Heart left ventricle (tissue), 16 donors: ENCODE measurements at regions not wholly inside any gene's neighbourhood (a gene's known extent, or its start where the extent isn't known, plus 50 kb on each side); places are given as distances from the start of the nearest gene placed in this dataset.
A peak's percentile ranks its signal among the peaks of the same experiment; 100 is the strongest.

ENCODE experiments used
- ATAC-seq, 4 donors: fragments of 200-7000 bp; cut with Tn5 transposase; one replicate each; pipeline ENCODE4 v1.9.1; 2020 to 2022; ENCODE audit warnings: moderate library complexity in 4 of 4, mild to moderate bottlenecking in 3 of 4, moderate number of reproducible peaks in 1 of 4
- DNase-seq, 5 donors: peaks; one replicate each; pipeline ENCODE4 v3.0.0-alpha.2; 2020
- H3K27ac ChIP-seq, 12 donors: fragments of 200-600 bp; sonication (generic) in 4 of 12; one replicate each; pipeline versions ENCODE4 v1.5.0 to v1.8.0; 2016 to 2022; ENCODE audit warnings: mild to moderate bottlenecking in 2 of 12
- H3K27me3 ChIP-seq, 9 donors: fragments of 200-600 bp; sonication (generic) in 2 of 9; one replicate each; pipeline versions ENCODE4 v1.5.1 to v1.8.0; 2016 to 2022; ENCODE audit warnings: mild to moderate bottlenecking in 3 of 9
- H3K36me3 ChIP-seq, 9 donors: fragments of 200-600 bp; sonication (generic) in 2 of 9; one replicate each; pipeline versions ENCODE4 v1.5.0 to v1.8.0; 2018 to 2022; ENCODE audit warnings: mild to moderate bottlenecking in 2 of 9
- H3K4me1 ChIP-seq, 12 donors: fragments of 200-600 bp; sonication (generic) in 4 of 12; one replicate each; pipeline versions ENCODE4 v1.5.0 to v1.8.0; 2016 to 2022; ENCODE audit warnings: mild to moderate bottlenecking in 3 of 12
- H3K4me3 ChIP-seq, 12 donors: fragments of 200-600 bp; sonication (generic) in 4 of 12; one replicate each; pipeline versions ENCODE4 v1.5.0 to v1.8.0; 2017 to 2022; ENCODE audit warnings: mild to moderate bottlenecking in 9 of 12, moderate library complexity in 4 of 12
- H3K9me3 ChIP-seq, 12 donors: fragments of 200-600 bp; sonication (generic) in 4 of 12; one replicate each; pipeline versions ENCODE4 v1.5.0 to v1.8.0; 2016 to 2022; ENCODE audit warnings: mild to moderate bottlenecking in 1 of 12
- CTCF ChIP-seq, 12 donors: fragments of 200-600 bp; sonication (generic) in 4 of 12; IDR thresholded peaks; one replicate each; pipeline versions ENCODE4 v1.5.0 to v1.8.0; 2018 to 2022; ENCODE audit warnings: antibody characterized with exemption in 12 of 12, mild to moderate bottlenecking in 5 of 12
- POLR2A ChIP-seq, 2 donors: fragments of 450-650 bp; IDR thresholded peaks; one replicate each; pipeline ENCODE4 v1.6.1; 2017; ENCODE audit warnings: antibody characterized with exemption in 2 of 2, mild to moderate bottlenecking in 2 of 2, moderate library complexity in 2 of 2
- WGBS, 4 donors: extraction: QIAGEN DNeasy Blood & Tissue Kit in 2 of 4; methylation state at CpG; one replicate each; pipeline versions ENCODE4 v1.1.5 to v1.1.7; 2013 to 2018; 5-methylcytosine and 5-hydroxymethylcytosine counted together
- intact Hi-C, 10 donors: fragments of 100-400 bp; cut with DNase I; formaldehyde crosslinking; loops; one replicate each; pipeline versions ENCODE4 v1.11.1 to v1.14.2; 2022
- donor health status: ischemic (EF 13 %, LVEDD 7.1; RV severe dilation, severe dysfunction).
- donor health status: healthy with polysubstance abuse.
- donor health status: DM: no; HTN: yes; CAD: no.
- donor health status: DM: no; HTN: no; CAD: no.
- donor health status: ischemic (EF 25% LVEDD 6.9; RV normal size, moderate dysfunction).
- donor health status: ischemic (EF 25% LVEDD 5.7; RV mildly dilated, moderate dysfunction).
- donor health status: healthy.
- donor health status: DM: yes; HTN: yes; CAD: no.
- donor health status: ischemic (EF 35%, LVEDD 5.7; RV mildly dilated, moderate dysfunction).
- donor health status: nonischemic (EF 11% LVEDD 7.7; RV severe dilation, severe dysfunction).
- donor health status: DM: yes; HTN: yes; CAD: no.
- donor health status: PGD.
- donor health status: ischemic (EF 29% LVEDD 5.4; RV normal size, mild dysfunction).
- donor health status: nonischemic (EF 23%, LVEDD 6.1; RV moderate dilation, normal function).

- H3K27ac ChIP-seq = no peak overlapping the region
- no peak overlapping the region for H3K4me3 ChIP-seq
- intact Hi-C loops = no loop called here
- TF ChIP-seq POLR2A (IDR thresholded peaks at IDR 0.05) (no peak), CTCF (IDR thresholded peaks at IDR 0.05) (no peak)
- ATAC-seq (no peak), DNase-seq (peak in 3 of 5 donors; percentile 10 to 52 (median 12))
- WGBS, 4 donors = 57 to 61% (median 59%) methylated on average over 19 to 22 of the region's 22 CpGs
- H3K9me3 ChIP-seq = peaks cover 0 to 5% (median 0%) of the 10 kb centered on the region in 12 donors
- H3K4me1 ChIP-seq = peaks cover 0 to 17% (median 0%) of the 10 kb centered on the region in 12 donors
- no peaks in the 10 kb centered on the region for H3K36me3 ChIP-seq
- H3K27me3 ChIP-seq = peaks cover 4 to 59% (median 16%) of the 10 kb centered on the region in 9 donors
These were observed 57.7 kb upstream of the ACSF3 start for GRCh38 chr16:89035669-89036570.

GRCh38 chr16:89036776-89037175, 56.9 kb upstream of the ACSF3 start:
- intact Hi-C loops = no loop called here
- Histone ChIP-seq H3K27me3 (peaks cover 4 to 67% (median 16%) of the 10 kb centered on the region in 9 donors), H3K9me3 (no peaks in the 10 kb centered on the region), H3K36me3 (no peaks in the 10 kb centered on the region), H3K4me3 (no peak overlapping the region), H3K27ac (no peak overlapping the region), H3K4me1 (peaks cover 0 to 11% (median 0%) of the 10 kb centered on the region in 12 donors)
- ATAC-seq (no peak), DNase-seq (peak in 3 of 5 donors; percentile 13 to 46 (median 14))
- TF ChIP-seq CTCF (IDR thresholded peaks at IDR 0.05) (no peak), POLR2A (IDR thresholded peaks at IDR 0.05) (no peak)
- WGBS, 4 donors = 85 to 89% (median 86%) methylated on average over 9 to 15 of the region's 15 CpGs

GRCh38 chr16:89037261-89038152, 56.1 kb upstream of the ACSF3 start:
- WGBS, 4 donors = 41 to 50% (median 44%) methylated on average over 26 to 30 of the region's 30 CpGs
- Histone ChIP-seq H3K27ac (no peak overlapping the region), H3K4me1 (peaks cover 0 to 4% (median 0%) of the 10 kb centered on the region in 12 donors), H3K4me3 (no peak overlapping the region), H3K27me3 (peaks cover 4 to 68% (median 16%) of the 10 kb centered on the region in 9 donors), H3K36me3 (no peaks in the 10 kb centered on the region), H3K9me3 (no peaks in the 10 kb centered on the region)
- intact Hi-C loops = no loop called here
- DNase-seq (peak in 3 of 5 donors; percentile 28 to 60 (median 45)), ATAC-seq (peak in 3 of 4 donors; percentile 50 to 78 (median 64))
- TF ChIP-seq CTCF (IDR thresholded peaks at IDR 0.05) (no peak), POLR2A (IDR thresholded peaks at IDR 0.05) (no peak)
